ENCODE measurements at regions not wholly inside any gene's neighbourhood (a gene's known extent, or its start where the extent isn't known, plus 50 kb on each side); places are given as distances from the start of the nearest gene placed in this dataset.

DNA sequence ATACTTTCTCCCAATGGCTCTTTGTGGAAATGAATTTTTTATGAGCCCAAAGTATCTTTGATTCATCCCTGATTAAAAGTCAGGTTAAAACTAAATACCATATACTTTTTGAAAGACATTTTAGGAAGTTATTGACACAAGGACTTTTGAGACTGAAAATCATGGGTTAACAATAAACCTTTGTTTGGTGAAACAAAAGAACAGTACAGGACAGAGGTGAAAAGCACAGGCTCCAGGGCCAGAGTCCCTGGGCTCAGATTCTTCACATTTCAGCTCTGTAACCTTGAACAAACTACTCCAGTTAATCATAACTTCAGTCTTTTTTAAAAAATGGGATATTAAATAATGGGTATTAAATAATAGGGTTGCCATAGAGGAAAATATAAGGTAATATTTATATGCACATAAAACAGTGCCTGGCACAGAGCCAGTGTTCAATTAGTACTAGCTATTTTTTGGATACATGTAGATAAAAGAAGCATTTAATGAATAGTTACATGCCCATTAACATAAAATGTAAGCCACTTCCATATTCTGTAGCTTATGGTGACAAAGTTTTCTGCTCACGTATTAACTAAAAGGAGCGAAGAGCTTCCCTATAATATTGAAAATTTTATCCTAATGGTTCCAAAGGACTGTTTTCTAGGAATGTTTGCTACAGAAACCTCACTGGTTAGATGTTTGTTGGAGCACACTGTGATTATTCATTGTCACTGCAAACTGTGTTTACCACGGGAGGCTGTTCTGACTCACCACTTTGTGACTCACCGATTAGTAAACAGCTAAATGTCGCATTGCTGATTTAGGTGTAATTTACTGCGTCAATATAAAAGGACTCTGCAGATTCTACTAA lies 255.4 kb downstream of the DAD1 start (continued):
- TF ChIP-seq GATAD1 (CRISPR knock-in tag; IDR thresholded peaks at IDR 0.05) (peak; percentile 74; the same call in 1 of the 2 replicates), ZNF652 (CRISPR knock-in tag; IDR thresholded peaks at IDR 0.05; ENCODE audit: borderline replicate concordance, low read depth) (peak; percentile 73), KDM4B (CRISPR knock-in tag; IDR thresholded peaks at IDR 0.05) (no peak), ZNF773 (CRISPR knock-in tag; IDR thresholded peaks at IDR 0.05; ENCODE audit: borderline replicate concordance) (no peak), ZNF329 (CRISPR knock-in tag; IDR thresholded peaks at IDR 0.05; ENCODE audit: low read depth) (no peak), ZFY (CRISPR knock-in tag; IDR thresholded peaks at IDR 0.05) (no peak), BORCS8-MEF2B (CRISPR knock-in tag; IDR thresholded peaks at IDR 0.05) (no peak), TEAD2 (CRISPR knock-in tag; IDR thresholded peaks at IDR 0.05) (no peak), KMT2A (CRISPR knock-in tag; IDR thresholded peaks at IDR 0.05) (no peak), GLI4 (CRISPR knock-in tag; IDR thresholded peaks at IDR 0.05; ENCODE audit: borderline replicate concordance) (no peak), ZSCAN30 (CRISPR knock-in tag; IDR thresholded peaks at IDR 0.05) (no peak), ZNF281 (CRISPR knock-in tag; IDR thresholded peaks at IDR 0.05; ENCODE audit: borderline replicate concordance) (no peak), ZNF264 (CRISPR knock-in tag; IDR thresholded peaks at IDR 0.05) (no peak), PCBP1 (IDR thresholded peaks at IDR 0.05; ENCODE audit: borderline replicate concordance, low read depth, low read length) (no peak), AKNA (CRISPR knock-in tag; IDR thresholded peaks at IDR 0.05; ENCODE audit: borderline replicate concordance) (0 out of 2 replicates have a peak, but pooled peaks have one; percentile 31)
- TF ChIP-seq, protein P1, sequence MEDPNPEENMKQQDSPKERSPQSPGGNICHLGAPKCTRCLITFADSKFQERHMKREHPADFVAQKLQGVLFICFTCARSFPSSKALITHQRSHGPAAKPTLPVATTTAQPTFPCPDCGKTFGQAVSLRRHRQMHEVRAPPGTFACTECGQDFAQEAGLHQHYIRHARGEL (CRISPR knock-in tag; IDR thresholded peaks at IDR 0.05): no peak

Data from HepG2 (cell line).